Smooth muscle cell (in vitro differentiated cells): ENCODE measurements at regions not wholly inside any gene's neighbourhood (a gene's known extent, or its start where the extent isn't known, plus 50 kb on each side); places are given as distances from the start of the nearest gene placed in this dataset.

Experiments used
- DNase-seq: peaks from one replicate; lab custom pipeline; 2025; ENCODE audit not compliant: unreplicated experiment; lab: John Stamatoyannopoulos, UW
- H2AFZ ChIP-seq: fragments of 200-600 bp; sonication (generic); 2 replicates; pipeline ENCODE4 v1.6.0; 2016; ENCODE audit warnings: antibody characterized with exemption, low read depth, mild to moderate bottlenecking
- H3F3A ChIP-seq: fragments of 200-600 bp; sonication (generic); 2 replicates; pipeline ENCODE4 v1.6.0; 2017; ENCODE audit warnings: antibody characterized with exemption, low read depth
- H3K27ac ChIP-seq: fragments of 200-600 bp; sonication (generic); 2 replicates; pipeline ENCODE4 v1.5.1; 2016; ENCODE audit warnings: low read depth, mild to moderate bottlenecking
- H3K27me3 ChIP-seq: fragments of 200-600 bp; sonication (generic); 2 replicates; pipeline ENCODE4 v1.6.1; 2016; ENCODE audit warnings: low read depth, mild to moderate bottlenecking
- H3K36me3 ChIP-seq: fragments of 200-600 bp; sonication (generic); 2 replicates; pipeline ENCODE4 v1.5.1; 2016; ENCODE audit warnings: low read depth
- H3K4me1 ChIP-seq: fragments of 200-600 bp; sonication (generic); 2 replicates; pipeline ENCODE4 v1.5.1; 2016; ENCODE audit warnings: low read depth
- H3K4me2 ChIP-seq: fragments of 200-600 bp; sonication (generic); 2 replicates; pipeline ENCODE4 v1.6.0; 2016; ENCODE audit warnings: mild to moderate bottlenecking
- H3K4me3 ChIP-seq: fragments of 200-600 bp; sonication (generic); 2 replicates; pipeline ENCODE4 v1.5.1; 2016; ENCODE audit warnings: mild to moderate bottlenecking
- H3K79me2 ChIP-seq: fragments of 200-600 bp; sonication (generic); 2 replicates; pipeline ENCODE4 v1.6.0; 2016; ENCODE audit warnings: low read depth, mild to moderate bottlenecking
- H3K9ac ChIP-seq: fragments of 200-600 bp; sonication (generic); 2 replicates; pipeline ENCODE4 v1.6.0; 2016; ENCODE audit warnings: low read depth
- H3K9me3 ChIP-seq: fragments of 200-600 bp; sonication (generic); replicated peaks from 2 replicates; pipeline ENCODE4 v1.5.1; 2016; ENCODE audit warnings: low read depth
- H4K20me1 ChIP-seq: fragments of 200-600 bp; sonication (generic); 2 replicates; pipeline ENCODE4 v1.6.0; 2016; ENCODE audit warnings: low read depth
- WGBS: methylation state at CpG from one replicate; pipeline ENCODE4 v1.1.7; 2016; ENCODE audit warnings: low lambda C conversion rate; 5-methylcytosine and 5-hydroxymethylcytosine counted together
- TF ChIP-seq, protein P1 (sequence below): fragments of 200-600 bp; sonication (generic); IDR thresholded peaks from 2 replicates; pipeline ENCODE4 v1.5.1; 2017; ENCODE audit warnings: borderline replicate concordance, mild to moderate bottlenecking, antibody characterized with exemption; ENCODE audit not compliant: insufficient read depth, poor library complexity, severe bottlenecking

DNA sequence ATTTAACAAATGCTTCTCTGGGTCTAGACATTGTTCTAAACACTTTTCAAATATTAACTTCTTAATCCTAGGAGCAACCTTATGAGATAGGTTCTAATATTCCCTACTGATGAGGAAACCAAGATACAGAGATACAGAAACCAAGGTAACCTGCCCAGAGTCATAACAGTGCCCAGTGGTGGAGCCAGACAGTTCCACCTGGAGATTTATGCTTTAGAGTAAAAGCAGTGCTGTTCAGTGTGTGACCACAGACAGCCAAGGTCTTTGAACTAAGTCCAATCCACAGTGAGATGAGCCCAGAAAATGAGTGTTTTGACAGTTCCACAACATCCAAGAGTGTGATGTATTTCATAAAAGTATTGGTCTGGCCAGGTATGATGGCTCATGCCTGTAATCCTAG lies 105.2 kb upstream of the UMPS start:
- Histone ChIP-seq H3K4me2 (no peak overlapping the region), H3K9me3 (no peaks in the 10 kb centered on the region), H3F3A (peaks cover 15% of the 10 kb centered on the region), H3K9ac (no peak overlapping the region), H3K4me3 (no peak overlapping the region), H3K79me2 (peaks cover 8% of the 10 kb centered on the region), H4K20me1 (no peaks in the 10 kb centered on the region), H3K36me3 (no peaks in the 10 kb centered on the region), H3K4me1 (peaks cover 3% of the 10 kb centered on the region), H2AFZ (no peak overlapping the region), H3K27me3 (no peaks in the 10 kb centered on the region), H3K27ac (no peak overlapping the region)
- no peak for DNase-seq
- TF ChIP-seq, protein P1, sequence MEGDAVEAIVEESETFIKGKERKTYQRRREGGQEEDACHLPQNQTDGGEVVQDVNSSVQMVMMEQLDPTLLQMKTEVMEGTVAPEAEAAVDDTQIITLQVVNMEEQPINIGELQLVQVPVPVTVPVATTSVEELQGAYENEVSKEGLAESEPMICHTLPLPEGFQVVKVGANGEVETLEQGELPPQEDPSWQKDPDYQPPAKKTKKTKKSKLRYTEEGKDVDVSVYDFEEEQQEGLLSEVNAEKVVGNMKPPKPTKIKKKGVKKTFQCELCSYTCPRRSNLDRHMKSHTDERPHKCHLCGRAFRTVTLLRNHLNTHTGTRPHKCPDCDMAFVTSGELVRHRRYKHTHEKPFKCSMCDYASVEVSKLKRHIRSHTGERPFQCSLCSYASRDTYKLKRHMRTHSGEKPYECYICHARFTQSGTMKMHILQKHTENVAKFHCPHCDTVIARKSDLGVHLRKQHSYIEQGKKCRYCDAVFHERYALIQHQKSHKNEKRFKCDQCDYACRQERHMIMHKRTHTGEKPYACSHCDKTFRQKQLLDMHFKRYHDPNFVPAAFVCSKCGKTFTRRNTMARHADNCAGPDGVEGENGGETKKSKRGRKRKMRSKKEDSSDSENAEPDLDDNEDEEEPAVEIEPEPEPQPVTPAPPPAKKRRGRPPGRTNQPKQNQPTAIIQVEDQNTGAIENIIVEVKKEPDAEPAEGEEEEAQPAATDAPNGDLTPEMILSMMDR: no peak

DNA sequence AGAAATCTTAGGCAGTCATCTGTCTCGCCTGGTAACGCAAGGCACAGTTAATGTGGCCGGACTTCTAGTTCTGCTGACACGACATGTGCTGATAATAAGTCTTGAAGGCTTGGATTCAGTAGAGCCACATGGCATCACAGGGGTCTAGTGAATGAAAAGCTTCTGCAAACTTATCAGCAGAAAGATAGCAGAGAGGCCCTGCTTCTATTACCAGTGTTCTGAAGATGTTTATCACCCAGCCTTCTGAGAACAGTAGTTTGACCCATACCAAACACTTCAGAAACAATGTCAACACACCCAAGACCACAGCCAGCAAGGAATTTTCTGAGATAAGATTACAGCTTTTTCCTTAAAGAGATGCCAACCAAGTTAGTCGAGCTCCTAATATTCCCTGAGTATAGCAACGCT lies 102.7 kb upstream of the UMPS start:
- DNase-seq: no peak
- no peak overlapping the region for H3K4me3 ChIP-seq
- TF ChIP-seq, protein P1: no peak
- no peaks in the 10 kb centered on the region for H4K20me1 ChIP-seq
- peak overlapping the region; percentile 47 for H3K27ac ChIP-seq
- H3K27me3 ChIP-seq: no peaks in the 10 kb centered on the region
- peaks cover 6% of the 10 kb centered on the region for H3F3A ChIP-seq
- no peak overlapping the region for H2AFZ ChIP-seq
- H3K4me1 ChIP-seq: peaks cover 3% of the 10 kb centered on the region
- no peaks in the 10 kb centered on the region for H3K36me3 ChIP-seq
- 2% methylated on average over 6 of the region's 6 CpGs for WGBS
- peaks cover 8% of the 10 kb centered on the region for H3K79me2 ChIP-seq
- H3K4me2 ChIP-seq: peak overlapping the region; percentile 45
- no peaks in the 10 kb centered on the region for H3K9me3 ChIP-seq
- H3K9ac ChIP-seq: no peak overlapping the region

DNA sequence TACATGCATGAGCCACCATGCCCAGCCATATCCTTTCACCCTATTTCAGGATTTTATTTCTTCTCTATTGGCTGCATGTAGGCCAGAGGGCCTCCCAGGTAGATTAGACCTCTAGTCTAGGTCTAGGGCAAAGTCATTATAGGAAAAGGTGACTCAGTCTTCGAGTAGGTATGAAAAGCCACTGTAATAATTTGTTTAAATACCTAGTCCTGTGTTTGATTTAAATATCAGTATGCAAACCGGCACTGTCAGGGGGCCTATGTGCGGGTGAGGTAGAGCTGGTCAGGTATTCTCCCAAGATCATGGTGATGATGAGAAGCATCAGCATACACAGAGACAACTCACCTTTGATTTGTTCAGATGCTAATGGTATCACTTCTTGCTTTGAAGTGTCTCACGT lies 101.4 kb upstream of the UMPS start:
- Histone ChIP-seq H3K27me3 (no peaks in the 10 kb centered on the region), H4K20me1 (no peaks in the 10 kb centered on the region), H3K36me3 (peaks cover 4% of the 10 kb centered on the region), H3K4me1 (peaks cover 3% of the 10 kb centered on the region), H3K4me2 (no peak overlapping the region), H3K9me3 (no peaks in the 10 kb centered on the region), H3K27ac (no peak overlapping the region), H3K9ac (no peak overlapping the region), H3F3A (peaks cover 6% of the 10 kb centered on the region), H3K79me2 (peaks cover 4% of the 10 kb centered on the region), H2AFZ (no peak overlapping the region), H3K4me3 (no peak overlapping the region)
- TF ChIP-seq, protein P1: no peak
- DNase-seq: no peak
- 77% methylated on average over 4 of the region's 4 CpGs for WGBS

DNA sequence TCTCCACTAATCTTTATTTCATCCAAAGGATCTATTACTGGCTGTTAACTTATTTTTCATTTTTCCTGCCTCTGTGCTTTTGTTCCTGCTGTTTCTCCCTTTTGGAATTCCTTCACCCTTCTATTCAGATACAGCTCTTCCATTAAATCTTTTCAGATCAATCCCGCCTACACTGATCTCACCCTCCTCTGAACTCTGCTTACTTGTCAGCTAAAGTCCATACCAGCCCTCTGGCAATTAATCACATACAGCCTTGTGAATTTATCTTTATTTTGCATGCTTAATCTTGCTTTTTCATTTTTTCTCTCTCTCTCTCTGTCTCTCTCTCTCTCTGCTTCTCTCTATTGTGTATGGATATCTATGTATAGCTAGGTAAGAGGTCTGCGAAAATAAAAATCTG lies 100.8 kb upstream of the UMPS start:
- Histone ChIP-seq H4K20me1 (no peaks in the 10 kb centered on the region), H3K4me3 (no peak overlapping the region), H3K4me1 (peaks cover 3% of the 10 kb centered on the region), H3K9me3 (no peaks in the 10 kb centered on the region), H2AFZ (no peak overlapping the region), H3K79me2 (no peaks in the 10 kb centered on the region), H3K36me3 (peaks cover 4% of the 10 kb centered on the region), H3K27me3 (no peaks in the 10 kb centered on the region), H3K4me2 (no peak overlapping the region), H3F3A (peaks cover 6% of the 10 kb centered on the region), H3K9ac (no peak overlapping the region), H3K27ac (no peak overlapping the region)
- TF ChIP-seq, protein P1: no peak
- no peak for DNase-seq
- 86% methylated on average over 2 of the region's 2 CpGs for WGBS
